ENCODE measurements at regions not wholly inside any gene's neighbourhood (a gene's known extent, or its start where the extent isn't known, plus 50 kb on each side); places are given as distances from the start of the nearest gene placed in this dataset.

- no peaks in the 10 kb centered on the region for H3K9me3 Mint-ChIP-seq
- no peaks in the 10 kb centered on the region for H3K4me1 Mint-ChIP-seq
- H3K27me3 Mint-ChIP-seq (ENCODE audit: low read depth in 3 of 3) = peaks cover 0 to 4% (median 3%) of the 10 kb centered on the region in 3 donors
- no peak overlapping the region for H3K27ac Mint-ChIP-seq
- no peak overlapping the region for H3K4me3 Mint-ChIP-seq
- no peaks in the 10 kb centered on the region for H3K36me3 Mint-ChIP-seq
- DNase-seq = no peak
Observed at GRCh38 chr20:58069207-58069606, 159.2 kb downstream of the ANKRD60 start.

GRCh38 chr20:58065508-58066361 lies 162.7 kb downstream of the ANKRD60 start:
- DNase-seq = no peak
- no peaks in the 10 kb centered on the region for H3K4me1 Mint-ChIP-seq
- H3K27me3 Mint-ChIP-seq (ENCODE audit: low read depth in 3 of 3) = peaks cover 0 to 4% (median 2%) of the 10 kb centered on the region in 3 donors
- H3K4me3 Mint-ChIP-seq = no peak overlapping the region
- H3K9me3 Mint-ChIP-seq = peaks cover 0 to 7% (median 0%) of the 10 kb centered on the region in 6 donors
- H3K27ac Mint-ChIP-seq = no peak overlapping the region
- no peaks in the 10 kb centered on the region for H3K36me3 Mint-ChIP-seq

GRCh38 chr20:58064411-58065010 lies 163.9 kb downstream of the ANKRD60 start:
- DNase-seq = no peak
- no peak overlapping the region for H3K4me3 Mint-ChIP-seq
- H3K27ac Mint-ChIP-seq = no peak overlapping the region
- peaks cover 0 to 7% (median 0%) of the 10 kb centered on the region in 6 donors for H3K9me3 Mint-ChIP-seq
- H3K36me3 Mint-ChIP-seq = no peaks in the 10 kb centered on the region
- no peaks in the 10 kb centered on the region for H3K4me1 Mint-ChIP-seq
- H3K27me3 Mint-ChIP-seq (ENCODE audit: low read depth in 3 of 3) = peaks cover 1 to 7% (median 5%) of the 10 kb centered on the region in 3 donors

- H3K27me3 Mint-ChIP-seq (ENCODE audit: low read depth in 3 of 3) = peaks cover 5 to 9% (median 8%) of the 10 kb centered on the region in 3 donors
- no peak overlapping the region for H3K27ac Mint-ChIP-seq
- H3K4me1 Mint-ChIP-seq = no peaks in the 10 kb centered on the region
- H3K36me3 Mint-ChIP-seq = no peaks in the 10 kb centered on the region
- DNase-seq = no peak
- H3K9me3 Mint-ChIP-seq = peaks cover 0 to 7% (median 0%) of the 10 kb centered on the region in 6 donors
- no peak overlapping the region for H3K4me3 Mint-ChIP-seq
Observed at GRCh38 chr20:58059260-58059544, 169.3 kb downstream of the ANKRD60 start.

GRCh38 chr20:58058421-58059259 lies 169.8 kb downstream of the ANKRD60 start:
- H3K36me3 Mint-ChIP-seq = no peaks in the 10 kb centered on the region
- peaks cover 0 to 7% (median 0%) of the 10 kb centered on the region in 6 donors for H3K9me3 Mint-ChIP-seq
- H3K4me3 Mint-ChIP-seq = no peak overlapping the region
- no peak for DNase-seq
- H3K4me1 Mint-ChIP-seq = no peaks in the 10 kb centered on the region
- H3K27ac Mint-ChIP-seq = no peak overlapping the region
- peaks cover 5 to 11% (median 8%) of the 10 kb centered on the region in 3 donors for H3K27me3 Mint-ChIP-seq (ENCODE audit: low read depth in 3 of 3)

- no peaks in the 10 kb centered on the region for H3K36me3 Mint-ChIP-seq
- peaks cover 1 to 11% (median 6%) of the 10 kb centered on the region in 3 donors for H3K27me3 Mint-ChIP-seq (ENCODE audit: low read depth in 3 of 3)
- H3K27ac Mint-ChIP-seq = no peak overlapping the region
- H3K9me3 Mint-ChIP-seq = no peaks in the 10 kb centered on the region
- H3K4me3 Mint-ChIP-seq = no peak overlapping the region
- DNase-seq = no peak
- H3K4me1 Mint-ChIP-seq = no peaks in the 10 kb centered on the region
Observed at GRCh38 chr20:58056921-58057686, 171.3 kb downstream of the ANKRD60 start.

GRCh38 chr20:58056021-58056591 lies 172.3 kb downstream of the ANKRD60 start:
- DNase-seq = no peak
- peaks cover 1 to 11% (median 6%) of the 10 kb centered on the region in 3 donors for H3K27me3 Mint-ChIP-seq (ENCODE audit: low read depth in 3 of 3)
- H3K36me3 Mint-ChIP-seq = peaks cover 0 to 5% (median 0%) of the 10 kb centered on the region in 3 donors
- no peak overlapping the region for H3K4me3 Mint-ChIP-seq
- peaks cover 0 to 9% (median 8%) of the 10 kb centered on the region in 6 donors for H3K9me3 Mint-ChIP-seq
- H3K27ac Mint-ChIP-seq = no peak overlapping the region
- no peaks in the 10 kb centered on the region for H3K4me1 Mint-ChIP-seq

- H3K27me3 Mint-ChIP-seq (ENCODE audit: low read depth in 3 of 3) = peaks cover 1 to 11% (median 8%) of the 10 kb centered on the region in 3 donors
Observed at GRCh38 chr20:58054780-58055373, 173.6 kb downstream of the ANKRD60 start.

GRCh38 chr20:58054082-58054779 lies 174.2 kb downstream of the ANKRD60 start:
- H3K27ac Mint-ChIP-seq = no peak overlapping the region
- peaks cover 0 to 18% (median 10%) of the 10 kb centered on the region in 6 donors for H3K9me3 Mint-ChIP-seq
- H3K27me3 Mint-ChIP-seq (ENCODE audit: low read depth in 3 of 3) = peaks cover 4 to 11% (median 7%) of the 10 kb centered on the region in 3 donors
- no peak for DNase-seq
- H3K4me3 Mint-ChIP-seq = no peak overlapping the region
- no peaks in the 10 kb centered on the region for H3K4me1 Mint-ChIP-seq
- peaks cover 0 to 7% (median 0%) of the 10 kb centered on the region in 3 donors for H3K36me3 Mint-ChIP-seq

More at GRCh38 chr20:58054780-58055373, 173.6 kb downstream of the ANKRD60 start:
- Mint-ChIP-seq H3K9me3 (peaks cover 0 to 18% (median 10%) of the 10 kb centered on the region in 6 donors), H3K4me1 (no peaks in the 10 kb centered on the region), H3K4me3 (no peak overlapping the region), H3K27ac (no peak overlapping the region), H3K36me3 (peaks cover 0 to 7% (median 0%) of the 10 kb centered on the region in 3 donors)
- DNase-seq = no peak

- Mint-ChIP-seq H3K36me3 (peaks cover 0 to 7% (median 0%) of the 10 kb centered on the region in 3 donors), H3K4me3 (no peak overlapping the region), H3K27ac (no peak overlapping the region), H3K9me3 (peaks cover 0 to 18% (median 10%) of the 10 kb centered on the region in 6 donors), H3K4me1 (no peaks in the 10 kb centered on the region), H3K27me3 (ENCODE audit: low read depth in 3 of 3) (peaks cover 4 to 7% (median 7%) of the 10 kb centered on the region in 3 donors)
- DNase-seq = no peak
Observed at GRCh38 chr20:58053391-58054055, 174.9 kb downstream of the ANKRD60 start.

- Mint-ChIP-seq H3K9me3 (peaks cover 0 to 18% (median 10%) of the 10 kb centered on the region in 6 donors), H3K27me3 (ENCODE audit: low read depth in 3 of 3) (peaks cover 6 to 8% (median 7%) of the 10 kb centered on the region in 3 donors), H3K4me1 (no peaks in the 10 kb centered on the region), H3K27ac (no peak overlapping the region), H3K4me3 (no peak overlapping the region), H3K36me3 (peaks cover 0 to 7% (median 0%) of the 10 kb centered on the region in 3 donors)
- DNase-seq = no peak
Observed at GRCh38 chr20:58051367-58051766, 177.1 kb downstream of the ANKRD60 start.
